GM23338 (cell line): ENCODE measurements at regions not wholly inside any gene's neighbourhood (a gene's known extent, or its start where the extent isn't known, plus 50 kb on each side); places are given as distances from the start of the nearest gene placed in this dataset.

Experiments
- ATAC-seq: fragments of 200-7000 bp; cut with Tn5 transposase; 3 replicates; pipeline ENCODE4 v1.9.1; 2020
- DNase-seq: peaks from one replicate; pipeline ENCODE4 v3.0.0-alpha.2; 2015; ENCODE audit warnings: low spot score
- H2AFZ ChIP-seq: fragments of 200-600 bp; sonication (generic); 2 replicates; pipeline ENCODE4 v1.8.0; 2016; ENCODE audit warnings: antibody characterized with exemption, mild to moderate bottlenecking, moderate library complexity
- H3F3A ChIP-seq: fragments of 200-600 bp; sonication (generic); replicated peaks from 2 replicates; pipeline ENCODE4 v1.8.0; 2017; ENCODE audit warnings: antibody characterized with exemption, mixed run types, low read depth
- H3K27ac ChIP-seq: fragments of 200-600 bp; sonication (generic); 2 replicates; pipeline ENCODE4 v1.6.1; 2016; ENCODE audit warnings: low read depth
- H3K27me3 ChIP-seq: fragments of 200-600 bp; sonication (generic); 2 replicates; pipeline ENCODE4 v1.8.0; 2016; ENCODE audit warnings: mild to moderate bottlenecking, mixed run types, moderate library complexity; ENCODE audit not compliant: insufficient read depth
- H3K36me3 ChIP-seq: fragments of 200-600 bp; sonication (generic); 2 replicates; pipeline ENCODE4 v1.8.0; 2016; ENCODE audit warnings: mild to moderate bottlenecking; ENCODE audit not compliant: insufficient read depth
- H3K4me1 ChIP-seq: fragments of 200-600 bp; sonication (generic); 2 replicates; pipeline ENCODE4 v1.8.0; 2016; ENCODE audit warnings: mild to moderate bottlenecking, moderate library complexity; ENCODE audit not compliant: insufficient read depth
- H3K4me2 ChIP-seq: fragments of 200-600 bp; sonication (generic); 2 replicates; pipeline ENCODE4 v1.7.1; 2017; ENCODE audit warnings: mixed run types
- H3K4me3 ChIP-seq: fragments of 200-600 bp; sonication (generic); 2 replicates; pipeline ENCODE4 v1.6.1; 2016; ENCODE audit warnings: mixed run types
- H3K79me2 ChIP-seq: fragments of 200-600 bp; sonication (generic); replicated peaks from 2 replicates; pipeline ENCODE4 v1.8.0; 2017; ENCODE audit warnings: mild to moderate bottlenecking; ENCODE audit not compliant: insufficient read depth
- H3K9me2 ChIP-seq: fragments of 200-600 bp; sonication (generic); 2 replicates; pipeline ENCODE4 v1.8.0; 2017; ENCODE audit not compliant: insufficient read depth
- H4K20me1 ChIP-seq: fragments of 200-600 bp; sonication (generic); replicated peaks from 2 replicates; pipeline ENCODE4 v1.8.0; 2017; ENCODE audit warnings: mild to moderate bottlenecking; ENCODE audit not compliant: insufficient read depth
- H3K27ac Mint-ChIP-seq: 2 replicates; pipeline ENCODE4 v1.8.0; 2020; ENCODE audit warnings: inconsistent platforms, mild to moderate bottlenecking, moderate library complexity, mixed read lengths
- H3K27me3 Mint-ChIP-seq: 3 replicates; pipeline ENCODE4 v1.8.0; 2022; ENCODE audit warnings: low read depth, mild to moderate bottlenecking, moderate library complexity, mixed read lengths, inconsistent platforms; ENCODE audit not compliant: insufficient read depth, poor library complexity
- H3K36me3 Mint-ChIP-seq: 3 replicates; pipeline ENCODE4 v1.8.0; 2021; ENCODE audit warnings: low read depth, mild to moderate bottlenecking, inconsistent platforms, moderate library complexity, mixed read lengths
- H3K4me1 Mint-ChIP-seq: 3 replicates; pipeline ENCODE4 v1.8.0; 2020; ENCODE audit warnings: mild to moderate bottlenecking, inconsistent platforms, mixed read lengths
- H3K4me3 Mint-ChIP-seq: 3 replicates; pipeline ENCODE4 v1.8.0; 2021; ENCODE audit warnings: moderate library complexity, mild to moderate bottlenecking, inconsistent platforms, mixed read lengths
- H3K9me3 Mint-ChIP-seq: 3 replicates; pipeline ENCODE4 v1.8.0; 2020; ENCODE audit warnings: moderate library complexity, mild to moderate bottlenecking, inconsistent platforms, mixed read lengths
- CREB1 ChIP-seq: fragments of 250-450 bp; sonication (Bioruptor Pico); IDR thresholded peaks from 2 replicates; pipeline ENCODE4 v1.5.0; 2020; ENCODE audit warnings: low read depth, mild to moderate bottlenecking, moderate library complexity
- EZH2 ChIP-seq: fragments of 200-600 bp; sonication (generic); IDR thresholded peaks from one replicate; pipeline ENCODE4 v1.8.0; 2017; ENCODE audit warnings: antibody characterized with exemption, mild to moderate bottlenecking, low read depth; ENCODE audit not compliant: unreplicated experiment
- EZH2phosphoT487 ChIP-seq: fragments of 200-600 bp; sonication (generic); IDR thresholded peaks from one replicate; pipeline ENCODE4 v1.8.1; 2018; ENCODE audit warnings: antibody characterized with exemption; ENCODE audit not compliant: unreplicated experiment
- JUNB ChIP-seq: IDR thresholded peaks from one replicate; pipeline ENCODE4 v1.6.1; 2016; ENCODE audit warnings: antibody characterized with exemption; ENCODE audit not compliant: unreplicated experiment
- NANOG ChIP-seq: IDR thresholded peaks from 2 replicates; pipeline ENCODE4 v1.6.1; 2016; ENCODE audit warnings: antibody characterized with exemption, borderline replicate concordance
- POLR2AphosphoS5 ChIP-seq: IDR thresholded peaks from 2 replicates; pipeline ENCODE4 v1.6.1; 2016; ENCODE audit warnings: antibody characterized with exemption, low read depth
- STAT1 ChIP-seq: IDR thresholded peaks from one replicate; pipeline ENCODE4 v1.6.1; 2016; ENCODE audit warnings: antibody characterized with exemption; ENCODE audit not compliant: unreplicated experiment
- ZNF114 ChIP-seq: fragments of 250-450 bp; sonication (Bioruptor Pico); IDR thresholded peaks from 2 replicates; pipeline ENCODE4 v1.5.0; 2020; ENCODE audit warnings: mild to moderate bottlenecking, moderate library complexity
- ZNF331 ChIP-seq: fragments of 250-450 bp; sonication (Bioruptor Pico); IDR thresholded peaks from 2 replicates; pipeline ENCODE4 v1.5.0; 2020; ENCODE audit warnings: low read depth, mild to moderate bottlenecking, moderate library complexity
- TF ChIP-seq, protein P1 (sequence below), 2 experiments: fragments of 200-600 bp in 1 of 2; sonication (generic) in 1 of 2; conservative IDR thresholded peaks; 2 replicates each; pipeline versions ENCODE4 v1.5.1 to v1.6.1; 2016 to 2017; ENCODE audit warnings: antibody characterized with exemption in 2 of 2, low read depth in 2 of 2, mild to moderate bottlenecking in 2 of 2, moderate library complexity in 1 of 2
- TF ChIP-seq, protein P2 (sequence below): IDR thresholded peaks from one replicate; pipeline ENCODE4 v1.6.1; 2018; ENCODE audit warnings: antibody characterized with exemption; ENCODE audit not compliant: unreplicated experiment
- TF ChIP-seq, protein P3 (sequence below): fragments of 250-450 bp; sonication (Bioruptor Pico); IDR thresholded peaks from 2 replicates; pipeline ENCODE4 v1.5.0; 2020; ENCODE audit warnings: mild to moderate bottlenecking, moderate library complexity
- TF ChIP-seq, protein P4 (sequence below): IDR thresholded peaks from 2 replicates; pipeline ENCODE4 v1.6.1; 2016; ENCODE audit warnings: antibody characterized with exemption

DNA sequence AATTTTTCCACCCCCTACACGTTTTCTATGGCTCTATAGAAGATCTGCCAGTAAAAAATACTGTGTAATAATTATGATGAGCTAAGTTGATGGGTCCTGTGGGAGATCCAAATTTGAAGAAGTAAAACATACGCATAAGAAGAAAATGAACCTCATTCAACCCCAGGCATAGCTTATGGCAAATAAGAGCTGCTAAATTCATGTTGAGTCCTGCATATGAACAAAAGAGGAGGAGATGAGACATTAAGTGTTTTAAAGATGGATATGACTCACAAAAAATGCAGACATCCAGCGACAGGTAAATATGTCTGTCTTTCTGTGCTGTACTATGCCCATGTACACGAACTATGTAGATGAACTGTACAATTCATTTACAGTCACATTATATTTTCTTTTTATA is 101.9 kb downstream of the LIG4 start:
- H3K4me3 Mint-ChIP-seq = no peak overlapping the region
- H3K9me3 Mint-ChIP-seq = no peaks in the 10 kb centered on the region
- no peak for ATAC-seq

More for the DNA sequence above, 101.9 kb downstream of the LIG4 start:
- no peaks in the 10 kb centered on the region for H3K4me1 ChIP-seq
- H3K4me1 Mint-ChIP-seq = no peaks in the 10 kb centered on the region
- no peaks in the 10 kb centered on the region for H3K79me2 ChIP-seq
- no peaks in the 10 kb centered on the region for H3K36me3 ChIP-seq
- H3K36me3 Mint-ChIP-seq = no peaks in the 10 kb centered on the region
- H3K9me2 ChIP-seq = no peaks in the 10 kb centered on the region
- H4K20me1 ChIP-seq = no peaks in the 10 kb centered on the region
- H3K4me3 ChIP-seq = no peak overlapping the region
- no peaks in the 10 kb centered on the region for H3F3A ChIP-seq
- TF ChIP-seq, protein P1, sequence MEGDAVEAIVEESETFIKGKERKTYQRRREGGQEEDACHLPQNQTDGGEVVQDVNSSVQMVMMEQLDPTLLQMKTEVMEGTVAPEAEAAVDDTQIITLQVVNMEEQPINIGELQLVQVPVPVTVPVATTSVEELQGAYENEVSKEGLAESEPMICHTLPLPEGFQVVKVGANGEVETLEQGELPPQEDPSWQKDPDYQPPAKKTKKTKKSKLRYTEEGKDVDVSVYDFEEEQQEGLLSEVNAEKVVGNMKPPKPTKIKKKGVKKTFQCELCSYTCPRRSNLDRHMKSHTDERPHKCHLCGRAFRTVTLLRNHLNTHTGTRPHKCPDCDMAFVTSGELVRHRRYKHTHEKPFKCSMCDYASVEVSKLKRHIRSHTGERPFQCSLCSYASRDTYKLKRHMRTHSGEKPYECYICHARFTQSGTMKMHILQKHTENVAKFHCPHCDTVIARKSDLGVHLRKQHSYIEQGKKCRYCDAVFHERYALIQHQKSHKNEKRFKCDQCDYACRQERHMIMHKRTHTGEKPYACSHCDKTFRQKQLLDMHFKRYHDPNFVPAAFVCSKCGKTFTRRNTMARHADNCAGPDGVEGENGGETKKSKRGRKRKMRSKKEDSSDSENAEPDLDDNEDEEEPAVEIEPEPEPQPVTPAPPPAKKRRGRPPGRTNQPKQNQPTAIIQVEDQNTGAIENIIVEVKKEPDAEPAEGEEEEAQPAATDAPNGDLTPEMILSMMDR (conservative IDR thresholded peaks at IDR 0.05; ENCODE audit: low read depth in 2 of 2) = no peak
- TF ChIP-seq, protein P2, sequence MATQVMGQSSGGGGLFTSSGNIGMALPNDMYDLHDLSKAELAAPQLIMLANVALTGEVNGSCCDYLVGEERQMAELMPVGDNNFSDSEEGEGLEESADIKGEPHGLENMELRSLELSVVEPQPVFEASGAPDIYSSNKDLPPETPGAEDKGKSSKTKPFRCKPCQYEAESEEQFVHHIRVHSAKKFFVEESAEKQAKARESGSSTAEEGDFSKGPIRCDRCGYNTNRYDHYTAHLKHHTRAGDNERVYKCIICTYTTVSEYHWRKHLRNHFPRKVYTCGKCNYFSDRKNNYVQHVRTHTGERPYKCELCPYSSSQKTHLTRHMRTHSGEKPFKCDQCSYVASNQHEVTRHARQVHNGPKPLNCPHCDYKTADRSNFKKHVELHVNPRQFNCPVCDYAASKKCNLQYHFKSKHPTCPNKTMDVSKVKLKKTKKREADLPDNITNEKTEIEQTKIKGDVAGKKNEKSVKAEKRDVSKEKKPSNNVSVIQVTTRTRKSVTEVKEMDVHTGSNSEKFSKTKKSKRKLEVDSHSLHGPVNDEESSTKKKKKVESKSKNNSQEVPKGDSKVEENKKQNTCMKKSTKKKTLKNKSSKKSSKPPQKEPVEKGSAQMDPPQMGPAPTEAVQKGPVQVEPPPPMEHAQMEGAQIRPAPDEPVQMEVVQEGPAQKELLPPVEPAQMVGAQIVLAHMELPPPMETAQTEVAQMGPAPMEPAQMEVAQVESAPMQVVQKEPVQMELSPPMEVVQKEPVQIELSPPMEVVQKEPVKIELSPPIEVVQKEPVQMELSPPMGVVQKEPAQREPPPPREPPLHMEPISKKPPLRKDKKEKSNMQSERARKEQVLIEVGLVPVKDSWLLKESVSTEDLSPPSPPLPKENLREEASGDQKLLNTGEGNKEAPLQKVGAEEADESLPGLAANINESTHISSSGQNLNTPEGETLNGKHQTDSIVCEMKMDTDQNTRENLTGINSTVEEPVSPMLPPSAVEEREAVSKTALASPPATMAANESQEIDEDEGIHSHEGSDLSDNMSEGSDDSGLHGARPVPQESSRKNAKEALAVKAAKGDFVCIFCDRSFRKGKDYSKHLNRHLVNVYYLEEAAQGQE = no peak
- TF ChIP-seq ZNF331 (CRISPR knock-in tag) (no peak), EZH2phosphoT487 (no peak), STAT1 (no peak), JUNB (no peak), CREB1 (CRISPR knock-in tag) (no peak), NANOG (no peak), ZNF114 (CRISPR knock-in tag) (no peak), POLR2AphosphoS5 (no peak), EZH2 (no peak)
- TF ChIP-seq, protein P3, sequence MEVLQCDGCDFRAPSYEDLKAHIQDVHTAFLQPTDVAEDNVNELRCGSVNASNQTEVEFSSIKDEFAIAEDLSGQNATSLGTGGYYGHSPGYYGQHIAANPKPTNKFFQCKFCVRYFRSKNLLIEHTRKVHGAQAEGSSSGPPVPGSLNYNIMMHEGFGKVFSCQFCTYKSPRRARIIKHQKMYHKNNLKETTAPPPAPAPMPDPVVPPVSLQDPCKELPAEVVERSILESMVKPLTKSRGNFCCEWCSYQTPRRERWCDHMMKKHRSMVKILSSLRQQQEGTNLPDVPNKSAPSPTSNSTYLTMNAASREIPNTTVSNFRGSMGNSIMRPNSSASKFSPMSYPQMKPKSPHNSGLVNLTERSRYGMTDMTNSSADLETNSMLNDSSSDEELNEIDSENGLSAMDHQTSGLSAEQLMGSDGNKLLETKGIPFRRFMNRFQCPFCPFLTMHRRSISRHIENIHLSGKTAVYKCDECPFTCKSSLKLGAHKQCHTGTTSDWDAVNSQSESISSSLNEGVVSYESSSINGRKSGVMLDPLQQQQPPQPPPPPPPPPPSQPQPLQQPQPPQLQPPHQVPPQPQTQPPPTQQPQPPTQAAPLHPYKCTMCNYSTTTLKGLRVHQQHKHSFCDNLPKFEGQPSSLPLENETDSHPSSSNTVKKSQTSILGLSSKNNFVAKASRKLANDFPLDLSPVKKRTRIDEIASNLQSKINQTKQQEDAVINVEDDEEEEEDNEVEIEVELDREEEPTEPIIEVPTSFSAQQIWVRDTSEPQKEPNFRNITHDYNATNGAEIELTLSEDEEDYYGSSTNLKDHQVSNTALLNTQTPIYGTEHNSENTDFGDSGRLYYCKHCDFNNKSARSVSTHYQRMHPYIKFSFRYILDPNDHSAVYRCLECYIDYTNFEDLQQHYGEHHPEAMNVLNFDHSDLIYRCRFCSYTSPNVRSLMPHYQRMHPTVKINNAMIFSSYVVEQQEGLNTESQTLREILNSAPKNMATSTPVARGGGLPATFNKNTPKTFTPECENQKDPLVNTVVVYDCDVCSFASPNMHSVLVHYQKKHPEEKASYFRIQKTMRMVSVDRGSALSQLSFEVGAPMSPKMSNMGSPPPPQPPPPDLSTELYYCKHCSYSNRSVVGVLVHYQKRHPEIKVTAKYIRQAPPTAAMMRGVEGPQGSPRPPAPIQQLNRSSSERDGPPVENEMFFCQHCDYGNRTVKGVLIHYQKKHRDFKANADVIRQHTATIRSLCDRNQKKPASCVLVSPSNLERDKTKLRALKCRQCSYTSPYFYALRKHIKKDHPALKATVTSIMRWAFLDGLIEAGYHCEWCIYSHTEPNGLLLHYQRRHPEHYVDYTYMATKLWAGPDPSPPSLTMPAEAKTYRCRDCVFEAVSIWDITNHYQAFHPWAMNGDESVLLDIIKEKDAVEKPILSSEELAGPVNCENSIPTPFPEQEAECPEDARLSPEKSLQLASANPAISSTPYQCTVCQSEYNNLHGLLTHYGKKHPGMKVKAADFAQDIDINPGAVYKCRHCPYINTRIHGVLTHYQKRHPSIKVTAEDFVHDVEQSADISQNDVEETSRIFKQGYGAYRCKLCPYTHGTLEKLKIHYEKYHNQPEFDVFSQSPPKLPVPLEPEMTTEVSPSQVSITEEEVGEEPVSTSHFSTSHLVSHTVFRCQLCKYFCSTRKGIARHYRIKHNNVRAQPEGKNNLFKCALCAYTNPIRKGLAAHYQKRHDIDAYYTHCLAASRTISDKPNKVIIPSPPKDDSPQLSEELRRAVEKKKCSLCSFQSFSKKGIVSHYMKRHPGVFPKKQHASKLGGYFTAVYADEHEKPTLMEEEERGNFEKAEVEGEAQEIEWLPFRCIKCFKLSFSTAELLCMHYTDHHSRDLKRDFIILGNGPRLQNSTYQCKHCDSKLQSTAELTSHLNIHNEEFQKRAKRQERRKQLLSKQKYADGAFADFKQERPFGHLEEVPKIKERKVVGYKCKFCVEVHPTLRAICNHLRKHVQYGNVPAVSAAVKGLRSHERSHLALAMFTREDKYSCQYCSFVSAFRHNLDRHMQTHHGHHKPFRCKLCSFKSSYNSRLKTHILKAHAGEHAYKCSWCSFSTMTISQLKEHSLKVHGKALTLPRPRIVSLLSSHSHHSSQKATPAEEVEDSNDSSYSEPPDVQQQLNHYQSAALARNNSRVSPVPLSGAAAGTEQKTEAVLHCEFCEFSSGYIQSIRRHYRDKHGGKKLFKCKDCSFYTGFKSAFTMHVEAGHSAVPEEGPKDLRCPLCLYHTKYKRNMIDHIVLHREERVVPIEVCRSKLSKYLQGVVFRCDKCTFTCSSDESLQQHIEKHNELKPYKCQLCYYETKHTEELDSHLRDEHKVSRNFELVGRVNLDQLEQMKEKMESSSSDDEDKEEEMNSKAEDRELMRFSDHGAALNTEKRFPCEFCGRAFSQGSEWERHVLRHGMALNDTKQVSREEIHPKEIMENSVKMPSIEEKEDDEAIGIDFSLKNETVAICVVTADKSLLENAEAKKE (CRISPR knock-in tag) = no peak
- TF ChIP-seq, protein P4, sequence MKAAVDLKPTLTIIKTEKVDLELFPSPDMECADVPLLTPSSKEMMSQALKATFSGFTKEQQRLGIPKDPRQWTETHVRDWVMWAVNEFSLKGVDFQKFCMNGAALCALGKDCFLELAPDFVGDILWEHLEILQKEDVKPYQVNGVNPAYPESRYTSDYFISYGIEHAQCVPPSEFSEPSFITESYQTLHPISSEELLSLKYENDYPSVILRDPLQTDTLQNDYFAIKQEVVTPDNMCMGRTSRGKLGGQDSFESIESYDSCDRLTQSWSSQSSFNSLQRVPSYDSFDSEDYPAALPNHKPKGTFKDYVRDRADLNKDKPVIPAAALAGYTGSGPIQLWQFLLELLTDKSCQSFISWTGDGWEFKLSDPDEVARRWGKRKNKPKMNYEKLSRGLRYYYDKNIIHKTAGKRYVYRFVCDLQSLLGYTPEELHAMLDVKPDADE = no peak
- no peak overlapping the region for H2AFZ ChIP-seq
- H3K27me3 Mint-ChIP-seq = no peaks in the 10 kb centered on the region
- no peak overlapping the region for H3K4me2 ChIP-seq
- H3K27me3 ChIP-seq = no peaks in the 10 kb centered on the region
- no peak for DNase-seq
- no peak overlapping the region for H3K27ac Mint-ChIP-seq
- no peak overlapping the region for H3K27ac ChIP-seq
